Trophoblast cell (in vitro differentiated cells and primary cell): ENCODE measurements at regions not wholly inside any gene's neighbourhood (a gene's known extent, or its start where the extent isn't known, plus 50 kb on each side); places are given as distances from the start of the nearest gene placed in this dataset.

Source experiments
- DNase-seq, 2 donors: peaks; one replicate each; pipeline ENCODE4 v3.0.0-alpha.2; 2016
- H2AFZ ChIP-seq: 2 replicates; pipeline ENCODE4 v1.6.1; 2013; ENCODE audit warnings: low read length, moderate library complexity, mild to moderate bottlenecking; ENCODE audit not compliant: insufficient read depth, poor library complexity
- H2AK5ac ChIP-seq: 2 replicates; pipeline ENCODE4 v1.6.1; 2013; ENCODE audit warnings: mild to moderate bottlenecking, low read length
- H2BK120ac ChIP-seq: 2 replicates; pipeline ENCODE4 v1.6.1; 2013; ENCODE audit warnings: low read length, mild to moderate bottlenecking, moderate library complexity; ENCODE audit not compliant: insufficient read depth, poor library complexity
- H2BK12ac ChIP-seq: 2 replicates; pipeline ENCODE4 v1.6.1; 2013; ENCODE audit warnings: mild to moderate bottlenecking, low read length, moderate library complexity
- H2BK5ac ChIP-seq: 2 replicates; pipeline ENCODE4 v1.6.1; 2013; ENCODE audit warnings: low read length, low read depth, moderate library complexity, mild to moderate bottlenecking; ENCODE audit not compliant: poor library complexity
- H3K14ac ChIP-seq: 2 replicates; pipeline ENCODE4 v1.6.1; 2013; ENCODE audit warnings: mild to moderate bottlenecking, low read length
- H3K18ac ChIP-seq: 2 replicates; pipeline ENCODE4 v1.6.1; 2013; ENCODE audit warnings: mild to moderate bottlenecking, low read length
- H3K23ac ChIP-seq: 2 replicates; pipeline ENCODE4 v1.6.1; 2013; ENCODE audit warnings: low read length
- H3K27ac ChIP-seq: 2 replicates; pipeline ENCODE4 v1.5.1; 2013; ENCODE audit warnings: low read depth, mild to moderate bottlenecking, inconsistent platforms, low read length, moderate library complexity
- H3K27me3 ChIP-seq: 2 replicates; pipeline ENCODE4 v1.6.1; 2013; ENCODE audit warnings: inconsistent platforms, mild to moderate bottlenecking, low read length, moderate library complexity; ENCODE audit not compliant: insufficient read depth
- H3K36me3 ChIP-seq, 2 experiments: 1 replicate in 1 of 2; 2 replicates in 1 of 2; pipeline ENCODE4 v1.6.1; 2013; ENCODE audit warnings: low read length in 2 of 2, mild to moderate bottlenecking in 2 of 2, moderate library complexity in 1 of 2; ENCODE audit not compliant: insufficient read depth in 2 of 2, control insufficient read depth in 1 of 2
- H3K4ac ChIP-seq: 2 replicates; pipeline ENCODE4 v1.6.1; 2013; ENCODE audit warnings: low read depth, mild to moderate bottlenecking, low read length, moderate library complexity
- H3K4me1 ChIP-seq, 2 experiments: 1 replicate in 1 of 2; 2 replicates in 1 of 2; pipeline ENCODE4 v1.6.1; 2013; ENCODE audit warnings: low read length in 2 of 2, mild to moderate bottlenecking in 2 of 2, moderate library complexity in 1 of 2; ENCODE audit not compliant: insufficient read depth in 2 of 2, control insufficient read depth in 1 of 2
- H3K4me2 ChIP-seq: 2 replicates; pipeline ENCODE4 v1.6.1; 2013; ENCODE audit warnings: inconsistent platforms, mild to moderate bottlenecking, low read length, moderate library complexity
- H3K4me3 ChIP-seq: 2 replicates; pipeline ENCODE4 v1.5.1; 2013; ENCODE audit warnings: mild to moderate bottlenecking, low read depth, low read length, inconsistent platforms
- H3K79me1 ChIP-seq: one replicate; pipeline ENCODE4 v1.6.1; 2013; ENCODE audit warnings: low read length
- H3K79me2 ChIP-seq: 2 replicates; pipeline ENCODE4 v1.6.1; 2013; ENCODE audit warnings: low read length, mild to moderate bottlenecking; ENCODE audit not compliant: control insufficient read depth, insufficient read depth, poor library complexity
- H3K9ac ChIP-seq: 2 replicates; pipeline ENCODE4 v1.6.1; 2013; ENCODE audit warnings: mild to moderate bottlenecking, low read length
- H3K9me3 ChIP-seq: 2 replicates; pipeline ENCODE4 v1.6.1; 2013; ENCODE audit warnings: low read depth, mild to moderate bottlenecking, control low read depth, inconsistent platforms, low read length; ENCODE audit not compliant: insufficient read depth
- H4K12ac ChIP-seq: 2 replicates; pipeline ENCODE4 v1.6.1; 2013; ENCODE audit warnings: low read depth, mild to moderate bottlenecking, low read length, moderate library complexity
- H4K8ac ChIP-seq: 2 replicates; pipeline ENCODE4 v1.6.1; 2013; ENCODE audit warnings: low read depth, mild to moderate bottlenecking, low read length, moderate library complexity
- H4K91ac ChIP-seq: one replicate; pipeline ENCODE4 v1.6.1; 2013; ENCODE audit warnings: low read depth, mild to moderate bottlenecking, low read length, moderate library complexity
- WGBS: extraction: QIAGEN DNeasy Blood & Tissue Kit; methylation state at CpG from one replicate; pipeline ENCODE4 v1.1.7; 2013; ENCODE audit warnings: missing lambda C conversion rate; ENCODE audit not compliant: insufficient read length, insufficient coverage; ENCODE audit errors: extremely low coverage; 5-methylcytosine and 5-hydroxymethylcytosine counted together

DNA sequence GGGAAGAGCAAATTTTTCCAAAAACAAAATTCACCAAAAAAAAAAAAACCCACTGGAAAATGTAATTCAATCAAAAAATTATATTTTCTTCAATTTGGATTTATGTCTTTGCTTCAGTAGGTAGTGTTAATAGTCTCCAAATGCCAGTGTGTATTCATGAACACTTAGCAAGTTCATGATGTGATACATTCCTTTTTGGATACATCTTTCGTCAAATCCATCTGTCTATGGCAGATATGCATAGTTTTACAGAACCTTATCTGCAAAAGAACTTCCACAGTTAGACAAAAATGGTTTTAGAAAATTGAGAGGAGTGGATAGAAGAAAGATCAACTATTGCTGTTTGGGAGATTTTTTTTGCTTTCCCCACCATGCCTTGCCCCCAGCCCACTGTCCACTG lies 214.6 kb downstream of the DEPDC1B start:
- H3K36me3 ChIP-seq: no peaks in the 10 kb centered on the region
- H2AK5ac ChIP-seq: no peak overlapping the region
- no peaks in the 10 kb centered on the region for H3K9me3 ChIP-seq
- H2AFZ ChIP-seq: no peak overlapping the region
- no peak overlapping the region for H3K4ac ChIP-seq
- H2BK120ac ChIP-seq: no peak overlapping the region
- no peak overlapping the region for H2BK12ac ChIP-seq
- H3K4me1 ChIP-seq: no peaks in the 10 kb centered on the region
- WGBS: no CpG with 5 or more reads among the region's 1 CpG
- no peak overlapping the region for H3K18ac ChIP-seq
- no peak overlapping the region for H3K14ac ChIP-seq
- no peak overlapping the region for H3K4me2 ChIP-seq
- H2BK5ac ChIP-seq: no peak overlapping the region
- H3K23ac ChIP-seq: no peak overlapping the region
- no peak overlapping the region for H4K12ac ChIP-seq
- no peak overlapping the region for H4K8ac ChIP-seq
- H3K27ac ChIP-seq: no peak overlapping the region
- no peak for DNase-seq
- H3K79me2 ChIP-seq: no peaks in the 10 kb centered on the region
- no peak overlapping the region for H3K4me3 ChIP-seq
- H3K27me3 ChIP-seq: no peaks in the 10 kb centered on the region
- H3K79me1 ChIP-seq: no peaks in the 10 kb centered on the region
- no peak overlapping the region for H4K91ac ChIP-seq
- H3K9ac ChIP-seq: no peak overlapping the region

- no peak overlapping the region for H2BK120ac ChIP-seq
- no peaks in the 10 kb centered on the region for H3K9me3 ChIP-seq
- H3K79me1 ChIP-seq: no peaks in the 10 kb centered on the region
- no peaks in the 10 kb centered on the region for H3K4me1 ChIP-seq
- H3K36me3 ChIP-seq: no peaks in the 10 kb centered on the region
- no peak overlapping the region for H2BK5ac ChIP-seq
- no peak overlapping the region for H2BK12ac ChIP-seq
- no peaks in the 10 kb centered on the region for H3K79me2 ChIP-seq
- H3K27me3 ChIP-seq: no peaks in the 10 kb centered on the region
- H3K27ac ChIP-seq: no peak overlapping the region
- no peak overlapping the region for H2AK5ac ChIP-seq
- H3K18ac ChIP-seq: no peak overlapping the region
- no peak overlapping the region for H4K8ac ChIP-seq
- no peak overlapping the region for H3K4me3 ChIP-seq
- no peak overlapping the region for H3K4ac ChIP-seq
- H2AFZ ChIP-seq: no peak overlapping the region
- H3K23ac ChIP-seq: no peak overlapping the region
- no peak overlapping the region for H4K12ac ChIP-seq
- H3K14ac ChIP-seq: no peak overlapping the region
- no peak overlapping the region for H3K9ac ChIP-seq
- H3K4me2 ChIP-seq: no peak overlapping the region
- DNase-seq: no peak
- no peak overlapping the region for H4K91ac ChIP-seq
These were observed 216.9 kb downstream of the DEPDC1B start for GRCh38 chr5:60483050-60483449.

- Histone ChIP-seq H3K4me3 (no peak overlapping the region), H2AFZ (no peak overlapping the region), H4K91ac (no peak overlapping the region), H3K9me3 (no peaks in the 10 kb centered on the region), H2BK5ac (no peak overlapping the region), H3K18ac (no peak overlapping the region), H2BK12ac (no peak overlapping the region), H2AK5ac (no peak overlapping the region), H3K9ac (no peak overlapping the region), H3K27ac (no peak overlapping the region), H3K14ac (no peak overlapping the region), H3K36me3 (no peaks in the 10 kb centered on the region), H2BK120ac (no peak overlapping the region), H3K4me1 (no peaks in the 10 kb centered on the region), H3K4me2 (no peak overlapping the region), H3K23ac (no peak overlapping the region), H3K4ac (no peak overlapping the region), H3K27me3 (no peaks in the 10 kb centered on the region), H4K12ac (no peak overlapping the region), H3K79me2 (no peaks in the 10 kb centered on the region), H4K8ac (no peak overlapping the region), H3K79me1 (no peaks in the 10 kb centered on the region)
- DNase-seq: no peak
- WGBS: no CpG with 5 or more reads among the region's 1 CpG
These were observed 217.7 kb downstream of the DEPDC1B start for GRCh38 chr5:60482301-60482700.

DNA sequence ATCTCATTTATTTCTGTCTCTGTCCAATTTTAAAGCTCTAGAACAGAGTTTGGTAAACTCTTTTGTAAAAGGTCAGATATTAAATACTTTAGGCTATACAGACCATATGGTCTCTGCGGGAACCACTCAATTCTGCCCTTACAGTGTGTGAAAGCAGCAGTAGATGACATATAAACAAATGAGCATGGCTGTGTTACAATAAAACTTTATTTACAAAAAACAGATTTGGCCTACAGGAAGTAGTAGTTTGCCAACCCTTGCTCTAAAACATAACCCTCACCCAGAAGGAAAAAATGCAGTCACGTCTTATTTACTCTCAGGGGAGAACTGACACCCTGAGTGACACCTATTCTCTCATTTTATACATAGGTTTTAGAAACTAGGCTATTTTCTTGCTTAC lies 220.4 kb downstream of the DEPDC1B start:
- no peak overlapping the region for H3K4ac ChIP-seq
- H3K4me2 ChIP-seq: no peak overlapping the region
- no peaks in the 10 kb centered on the region for H3K36me3 ChIP-seq
- no peak overlapping the region for H3K4me3 ChIP-seq
- no peak for DNase-seq
- no peak overlapping the region for H4K12ac ChIP-seq
- H2AK5ac ChIP-seq: no peak overlapping the region
- H3K9me3 ChIP-seq: no peaks in the 10 kb centered on the region
- H4K91ac ChIP-seq: no peak overlapping the region
- no peak overlapping the region for H3K14ac ChIP-seq
- H2BK5ac ChIP-seq: no peak overlapping the region
- H3K9ac ChIP-seq: no peak overlapping the region
- no peak overlapping the region for H2AFZ ChIP-seq
- H3K27me3 ChIP-seq: no peaks in the 10 kb centered on the region
- H2BK120ac ChIP-seq: no peak overlapping the region
- no peak overlapping the region for H2BK12ac ChIP-seq
- H4K8ac ChIP-seq: no peak overlapping the region
- no peaks in the 10 kb centered on the region for H3K79me1 ChIP-seq
- H3K23ac ChIP-seq: no peak overlapping the region
- no CpG with 5 or more reads among the region's 2 CpGs for WGBS
- no peak overlapping the region for H3K27ac ChIP-seq
- H3K4me1 ChIP-seq: no peaks in the 10 kb centered on the region
- H3K79me2 ChIP-seq: no peaks in the 10 kb centered on the region
- no peak overlapping the region for H3K18ac ChIP-seq

GRCh38 chr5:60477849-60478248 lies 222.1 kb downstream of the DEPDC1B start:
- Histone ChIP-seq H3K4me3 (no peak overlapping the region), H3K14ac (no peak overlapping the region), H3K4ac (no peak overlapping the region), H3K23ac (no peak overlapping the region), H3K9me3 (no peaks in the 10 kb centered on the region), H4K8ac (no peak overlapping the region), H3K79me1 (no peaks in the 10 kb centered on the region), H3K18ac (no peak overlapping the region), H2BK12ac (no peak overlapping the region), H2AFZ (no peak overlapping the region), H2AK5ac (no peak overlapping the region), H4K12ac (no peak overlapping the region), H2BK5ac (no peak overlapping the region), H3K9ac (no peak overlapping the region), H3K4me2 (no peak overlapping the region), H3K36me3 (no peaks in the 10 kb centered on the region), H4K91ac (no peak overlapping the region), H3K79me2 (no peaks in the 10 kb centered on the region), H3K27me3 (no peaks in the 10 kb centered on the region), H3K27ac (no peak overlapping the region), H3K4me1 (no peaks in the 10 kb centered on the region), H2BK120ac (no peak overlapping the region)
- DNase-seq: no peak
